Fibroblast of lung (primary cell): ENCODE measurements at regions not wholly inside any gene's neighbourhood (a gene's known extent, or its start where the extent isn't known, plus 50 kb on each side); places are given as distances from the start of the nearest gene placed in this dataset.

Experiments
- DNase-seq, 2 donors: peaks; one replicate each; pipeline versions ENCODE4 v3.0.0 to v3.0.0-alpha.2; 2010; ENCODE audit warnings: low read depth in 2 of 2
- H2AFZ ChIP-seq: 2 replicates; pipeline ENCODE4 v1.5.1; 2012; ENCODE audit warnings: low read length, control low read depth, inconsistent platforms
- H3K27ac ChIP-seq: 2 replicates; pipeline ENCODE4 v1.5.1; 2011; ENCODE audit warnings: low read length, control low read depth; ENCODE audit not compliant: insufficient read depth
- H3K27me3 ChIP-seq: 2 replicates; pipeline ENCODE4 v1.5.1; 2011; ENCODE audit warnings: mild to moderate bottlenecking, low read length; ENCODE audit not compliant: control insufficient read depth, insufficient read depth
- H3K36me3 ChIP-seq: 2 replicates; pipeline ENCODE4 v1.5.1; 2011; ENCODE audit warnings: low read length; ENCODE audit not compliant: control insufficient read depth, insufficient read depth
- H3K4me1 ChIP-seq: 2 replicates; pipeline ENCODE4 v1.5.1; 2011; ENCODE audit warnings: low read length; ENCODE audit not compliant: control insufficient read depth, insufficient read depth; ENCODE audit errors: extremely low read depth
- H3K4me2 ChIP-seq: 2 replicates; pipeline ENCODE4 v1.5.1; 2011; ENCODE audit warnings: low read length, control low read depth; ENCODE audit not compliant: insufficient read depth; ENCODE audit errors: extremely low read depth
- H3K4me3 ChIP-seq, 4 experiments: fragments of 200-600 bp in 1 of 4; sonication (generic) in 1 of 4; replicated peaks in 1 of 4; 2 replicates each; pipeline ENCODE4 v1.5.1; 2011 to 2016; ENCODE audit warnings: low read length in 4 of 4, low read depth in 3 of 4, mild to moderate bottlenecking in 3 of 4, control low read depth in 2 of 4, inconsistent platforms in 1 of 4, mixed read lengths in 1 of 4; ENCODE audit not compliant: insufficient read depth in 1 of 4; ENCODE audit errors: control extremely low read depth in 1 of 4
- H3K79me2 ChIP-seq: 2 replicates; pipeline ENCODE4 v1.5.1; 2012; ENCODE audit warnings: mild to moderate bottlenecking, low read length, inconsistent platforms; ENCODE audit not compliant: control insufficient read depth, insufficient read depth
- H3K9ac ChIP-seq: 2 replicates; pipeline ENCODE4 v1.5.1; 2011; ENCODE audit warnings: mild to moderate bottlenecking, low read length, control low read depth; ENCODE audit not compliant: insufficient read depth
- H3K9me3 ChIP-seq: 2 replicates; pipeline ENCODE4 v1.5.1; 2012; ENCODE audit warnings: low read depth, low read length; ENCODE audit not compliant: control insufficient read depth, insufficient read depth
- H4K20me1 ChIP-seq: 2 replicates; pipeline ENCODE4 v1.5.1; 2011; ENCODE audit warnings: low read length; ENCODE audit not compliant: control insufficient read depth, insufficient read depth; ENCODE audit errors: extremely low read depth
- CTCF ChIP-seq, 2 donors: IDR thresholded peaks in 1 of 2; conservative IDR thresholded peaks in 1 of 2; 1 replicate in 1 of 2; 2 replicates in 1 of 2; pipeline ENCODE4 v1.5.1; 2011 to 2012; ENCODE audit warnings: low read length in 2 of 2, control low read depth in 1 of 2, inconsistent platforms in 1 of 2, low read depth in 1 of 2, mild to moderate bottlenecking in 1 of 2
- EZH2 ChIP-seq: IDR thresholded peaks from 2 replicates; pipeline ENCODE4 v1.5.1; 2012; ENCODE audit warnings: low read length, control low read depth, mild to moderate bottlenecking; ENCODE audit errors: missing control alignments

GRCh38 chr2:192246297-192246696, 51.6 kb upstream of the TMEFF2 start:
- no peak overlapping the region for H3K27ac ChIP-seq
- peaks cover 2% of the 10 kb centered on the region for H3K4me1 ChIP-seq
- no peak overlapping the region for H3K9ac ChIP-seq
- no peak overlapping the region for H2AFZ ChIP-seq
- no peaks in the 10 kb centered on the region for H3K79me2 ChIP-seq
- DNase-seq = no peak
- H3K4me2 ChIP-seq = no peak overlapping the region
- no peaks in the 10 kb centered on the region for H4K20me1 ChIP-seq
- TF ChIP-seq CTCF (conservative IDR thresholded peaks at IDR 0.05 in 1 of 2, IDR thresholded peaks at IDR 0.05 in 1 of 2; ENCODE audit: low read depth in 1 of 2, low read length in 2 of 2) = no peak
- TF ChIP-seq EZH2 = no peak
- no peaks in the 10 kb centered on the region for H3K27me3 ChIP-seq
- no peaks in the 10 kb centered on the region for H3K36me3 ChIP-seq
- H3K4me3 ChIP-seq = no peak overlapping the region
- no peaks in the 10 kb centered on the region for H3K9me3 ChIP-seq

- H3K9ac ChIP-seq = no peak overlapping the region
- H4K20me1 ChIP-seq = no peaks in the 10 kb centered on the region
- no peak overlapping the region for H3K4me3 ChIP-seq
- no peaks in the 10 kb centered on the region for H3K36me3 ChIP-seq
- no peak overlapping the region for H3K4me2 ChIP-seq
- H3K79me2 ChIP-seq = no peaks in the 10 kb centered on the region
- peaks cover 2% of the 10 kb centered on the region for H3K4me1 ChIP-seq
- H3K27me3 ChIP-seq = no peaks in the 10 kb centered on the region
- H3K27ac ChIP-seq = no peak overlapping the region
- H3K9me3 ChIP-seq = no peaks in the 10 kb centered on the region
- no peak overlapping the region for H2AFZ ChIP-seq
- no peak for DNase-seq
- TF ChIP-seq CTCF (conservative IDR thresholded peaks at IDR 0.05 in 1 of 2, IDR thresholded peaks at IDR 0.05 in 1 of 2; ENCODE audit: low read depth in 1 of 2, low read length in 2 of 2) (no peak), EZH2 (no peak)
Measured at GRCh38 chr2:192245329-192245728, 50.6 kb upstream of the TMEFF2 start.
